Thyroid gland (tissue), 4 donors: ENCODE measurements at regions not wholly inside any gene's neighbourhood (a gene's known extent, or its start where the extent isn't known, plus 50 kb on each side); places are given as distances from the start of the nearest gene placed in this dataset.

Source experiments
- CTCF ChIP-seq, 6 experiments: fragments of 200-600 bp in 3 of 6; fragments of 450-650 bp in 3 of 6; sonication (generic) in 3 of 6; IDR thresholded peaks; one replicate each; pipeline ENCODE4 v1.5.1; 2016 to 2019; ENCODE audit warnings: antibody characterized with exemption in 6 of 6, mild to moderate bottlenecking in 2 of 6, inconsistent platforms in 1 of 6, moderate library complexity in 1 of 6
- POLR2A ChIP-seq, 2 donors: fragments of 450-650 bp; IDR thresholded peaks; one replicate each; pipeline ENCODE4 v1.6.1; 2017; ENCODE audit warnings: antibody characterized with exemption in 2 of 2, mild to moderate bottlenecking in 2 of 2, moderate library complexity in 1 of 2

- TF ChIP-seq POLR2A (IDR thresholded peaks at IDR 0.05) (no peak), CTCF (IDR thresholded peaks at IDR 0.05) (no peak)
Observed at GRCh38 chr20:60454491-60454890, 496.3 kb downstream of the CDH26 start.
